Neutrophil (primary cell): ENCODE measurements at regions not wholly inside any gene's neighbourhood (a gene's known extent, or its start where the extent isn't known, plus 50 kb on each side); places are given as distances from the start of the nearest gene placed in this dataset.

Experiments used
- H3K27ac ChIP-seq: fragments of 200-600 bp; sonication (generic); 2 replicates; pipeline ENCODE4 v1.5.1; 2016; ENCODE audit warnings: mild to moderate bottlenecking, moderate library complexity
- H3K27me3 ChIP-seq: fragments of 200-600 bp; sonication (generic); 2 replicates; pipeline ENCODE4 v1.6.0; 2016; ENCODE audit warnings: mild to moderate bottlenecking
- H3K36me3 ChIP-seq: fragments of 200-600 bp; sonication (generic); 2 replicates; pipeline ENCODE4 v1.5.1; 2017
- H3K4me1 ChIP-seq, 2 experiments: fragments of 200-600 bp in 1 of 2; sonication (generic) in 1 of 2; 1 replicate in 1 of 2; 2 replicates in 1 of 2; pipeline versions ENCODE4 v1.5.1 to v1.6.1; 2013 to 2016; ENCODE audit warnings: low read depth in 1 of 2, low read length in 1 of 2, mild to moderate bottlenecking in 1 of 2, moderate library complexity in 1 of 2; ENCODE audit not compliant: control insufficient read depth in 1 of 2, insufficient read depth in 1 of 2
- H3K4me3 ChIP-seq, 2 experiments: fragments of 200-600 bp in 1 of 2; sonication (generic) in 1 of 2; 1 replicate in 1 of 2; 2 replicates in 1 of 2; pipeline ENCODE4 v1.5.1; 2013 to 2016; ENCODE audit warnings: low read depth in 1 of 2, low read length in 1 of 2, mild to moderate bottlenecking in 1 of 2, moderate library complexity in 1 of 2
- H3K9me3 ChIP-seq: fragments of 200-600 bp; sonication (generic); 2 replicates; pipeline ENCODE4 v1.5.1; 2016
- TF ChIP-seq, protein P1 (sequence below): fragments of 200-600 bp; sonication (generic); IDR thresholded peaks from 2 replicates; pipeline ENCODE4 v1.5.1; 2016; ENCODE audit warnings: antibody characterized with exemption

- Histone ChIP-seq H3K27ac (no peak overlapping the region), H3K9me3 (no peaks in the 10 kb centered on the region), H3K27me3 (peaks cover 22% of the 10 kb centered on the region), H3K4me1 (no peaks in the 10 kb centered on the region), H3K36me3 (no peaks in the 10 kb centered on the region), H3K4me3 (no peak overlapping the region)
- TF ChIP-seq, protein P1, sequence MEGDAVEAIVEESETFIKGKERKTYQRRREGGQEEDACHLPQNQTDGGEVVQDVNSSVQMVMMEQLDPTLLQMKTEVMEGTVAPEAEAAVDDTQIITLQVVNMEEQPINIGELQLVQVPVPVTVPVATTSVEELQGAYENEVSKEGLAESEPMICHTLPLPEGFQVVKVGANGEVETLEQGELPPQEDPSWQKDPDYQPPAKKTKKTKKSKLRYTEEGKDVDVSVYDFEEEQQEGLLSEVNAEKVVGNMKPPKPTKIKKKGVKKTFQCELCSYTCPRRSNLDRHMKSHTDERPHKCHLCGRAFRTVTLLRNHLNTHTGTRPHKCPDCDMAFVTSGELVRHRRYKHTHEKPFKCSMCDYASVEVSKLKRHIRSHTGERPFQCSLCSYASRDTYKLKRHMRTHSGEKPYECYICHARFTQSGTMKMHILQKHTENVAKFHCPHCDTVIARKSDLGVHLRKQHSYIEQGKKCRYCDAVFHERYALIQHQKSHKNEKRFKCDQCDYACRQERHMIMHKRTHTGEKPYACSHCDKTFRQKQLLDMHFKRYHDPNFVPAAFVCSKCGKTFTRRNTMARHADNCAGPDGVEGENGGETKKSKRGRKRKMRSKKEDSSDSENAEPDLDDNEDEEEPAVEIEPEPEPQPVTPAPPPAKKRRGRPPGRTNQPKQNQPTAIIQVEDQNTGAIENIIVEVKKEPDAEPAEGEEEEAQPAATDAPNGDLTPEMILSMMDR, result no peak
Observed at GRCh38 chr22:48376428-48376827, 1451.2 kb downstream of the BRD1 start.

DNA sequence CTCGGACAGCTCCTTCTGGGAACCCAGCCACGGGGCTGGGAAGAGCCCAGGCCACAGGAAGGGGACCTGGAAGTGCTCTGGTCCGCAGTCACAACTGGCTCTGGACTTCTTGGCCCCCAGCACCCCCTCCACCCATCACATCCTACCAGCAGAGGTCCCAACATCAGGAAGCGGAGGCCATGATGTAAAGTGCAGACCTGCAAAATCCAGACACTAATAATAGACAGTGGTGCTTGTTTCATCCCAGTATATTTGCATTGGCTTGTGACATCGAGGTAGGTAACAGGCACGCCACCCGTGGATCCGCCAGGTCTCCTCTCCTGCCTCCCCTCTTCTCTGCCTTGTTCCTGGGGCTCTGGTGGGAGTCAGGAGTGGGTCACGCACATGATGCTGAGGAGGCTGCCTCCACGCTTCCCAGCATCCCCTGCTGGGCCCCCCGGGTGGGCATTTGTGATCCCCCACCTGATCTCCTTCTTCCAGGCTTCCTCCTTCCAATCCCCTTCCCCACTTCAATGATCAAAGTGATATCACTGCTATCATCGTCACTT lies 1454.0 kb downstream of the BRD1 start:
- TF ChIP-seq, protein P1, result no peak
- Histone ChIP-seq H3K4me1 (no peaks in the 10 kb centered on the region), H3K4me3 (no peak overlapping the region), H3K27me3 (peaks cover 22% of the 10 kb centered on the region), H3K36me3 (no peaks in the 10 kb centered on the region), H3K27ac (no peak overlapping the region), H3K9me3 (no peaks in the 10 kb centered on the region)

DNA sequence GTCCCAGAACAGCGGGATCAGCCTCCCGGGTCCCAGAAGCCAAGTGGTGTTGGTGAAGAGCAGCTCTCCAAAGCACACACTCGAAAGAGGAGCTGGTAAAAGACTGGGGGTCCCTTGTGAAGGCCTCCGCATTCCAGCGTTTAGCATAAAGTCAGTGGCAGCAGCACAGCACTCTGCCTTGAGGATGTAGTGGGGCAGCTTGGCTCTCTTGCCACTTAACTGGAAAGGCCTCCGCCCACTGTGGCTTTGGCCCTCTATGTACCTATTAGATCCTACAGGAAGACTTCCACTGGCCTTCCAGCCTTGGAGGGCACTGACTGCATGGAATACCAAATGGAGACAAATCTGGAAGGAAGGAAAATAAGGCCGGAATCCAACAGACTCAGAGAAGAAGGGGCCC lies 1455.3 kb downstream of the BRD1 start:
- TF ChIP-seq, protein P1, result no peak
- H3K4me3 ChIP-seq, result no peak overlapping the region
- H3K27me3 ChIP-seq, result peaks cover 22% of the 10 kb centered on the region
- no peaks in the 10 kb centered on the region for H3K36me3 ChIP-seq
- no peak overlapping the region for H3K27ac ChIP-seq
- no peaks in the 10 kb centered on the region for H3K9me3 ChIP-seq
- no peaks in the 10 kb centered on the region for H3K4me1 ChIP-seq

- TF ChIP-seq, protein P1, result no peak
- Histone ChIP-seq H3K4me3 (no peak overlapping the region), H3K36me3 (no peaks in the 10 kb centered on the region), H3K9me3 (no peaks in the 10 kb centered on the region), H3K27me3 (peaks cover 13% of the 10 kb centered on the region), H3K27ac (no peak overlapping the region), H3K4me1 (no peaks in the 10 kb centered on the region)
Observed at GRCh38 chr22:48371391-48371790, 1456.3 kb downstream of the BRD1 start.

DNA sequence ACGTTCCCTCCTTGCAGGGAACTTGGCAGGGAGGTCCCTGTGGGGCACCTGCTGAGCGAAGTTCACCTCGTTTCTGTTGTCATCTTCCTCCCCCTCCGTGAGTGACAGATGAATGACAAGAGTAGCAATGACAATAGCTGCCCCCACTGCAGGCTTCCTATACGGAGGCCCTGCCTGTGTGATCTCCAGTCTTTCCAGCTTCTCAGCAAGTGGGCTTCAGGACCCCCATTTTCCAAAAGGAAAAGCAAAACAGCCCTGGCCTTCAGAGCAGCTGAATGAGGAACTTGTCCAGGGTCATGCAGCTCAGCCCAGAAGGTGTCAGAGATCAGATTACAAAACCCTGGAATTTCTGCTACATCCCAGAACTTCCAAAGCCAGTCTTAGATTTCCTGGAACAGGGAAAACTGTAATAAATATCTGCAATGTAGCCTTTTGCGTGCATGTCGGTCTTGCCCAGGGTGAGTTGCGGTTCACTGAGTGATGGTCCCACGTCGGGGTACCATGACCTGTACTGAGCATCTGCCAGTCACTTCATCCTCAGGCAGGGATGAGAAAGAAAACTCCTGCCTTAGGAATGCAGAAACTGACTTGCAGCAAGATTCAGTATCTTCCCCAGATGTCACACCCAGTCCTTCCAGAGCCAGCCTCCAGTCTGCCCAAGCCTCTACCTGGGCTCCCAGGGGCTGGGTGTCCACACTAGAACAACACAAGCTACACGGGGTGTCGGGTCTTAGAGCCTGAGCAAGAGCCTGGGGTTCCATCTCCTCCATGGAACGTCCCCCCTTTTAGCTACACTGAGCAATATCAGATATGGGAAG lies 1457.0 kb downstream of the BRD1 start:
- TF ChIP-seq, protein P1, result no peak
- no peaks in the 10 kb centered on the region for H3K4me1 ChIP-seq
- no peaks in the 10 kb centered on the region for H3K36me3 ChIP-seq
- peaks cover 6% of the 10 kb centered on the region for H3K27me3 ChIP-seq
- no peak overlapping the region for H3K27ac ChIP-seq
- H3K4me3 ChIP-seq, result no peak overlapping the region
- no peaks in the 10 kb centered on the region for H3K9me3 ChIP-seq
